ENCODE measurements at regions not wholly inside any gene's neighbourhood (a gene's known extent, or its start where the extent isn't known, plus 50 kb on each side); places are given as distances from the start of the nearest gene placed in this dataset.

GRCh38 chr11:70661761-70662501 is 263.6 kb downstream of the CTTN start:
- no peak for DNase-seq

DNA sequence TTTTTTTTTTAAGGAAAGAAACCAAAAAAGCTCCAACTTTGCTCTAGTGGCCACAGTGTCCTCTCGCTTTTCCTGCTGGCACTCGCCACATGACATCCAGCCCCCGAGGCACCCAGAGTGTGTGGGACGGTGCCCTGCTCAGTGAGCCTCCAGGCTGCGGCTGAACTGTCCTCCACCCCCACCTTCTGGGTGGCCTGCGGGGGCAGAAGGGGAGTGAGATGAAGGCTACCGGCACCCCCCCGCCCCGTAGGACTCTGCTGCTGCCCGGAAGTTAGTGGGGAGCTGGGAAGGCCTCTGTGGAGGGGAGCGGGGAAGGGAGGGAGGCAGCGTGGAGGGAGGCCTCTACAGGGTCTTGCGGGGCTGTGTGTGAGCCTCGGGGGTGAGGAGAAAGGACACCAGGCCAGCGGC is 264.4 kb downstream of the CTTN start:
- no peak for DNase-seq

DNA sequence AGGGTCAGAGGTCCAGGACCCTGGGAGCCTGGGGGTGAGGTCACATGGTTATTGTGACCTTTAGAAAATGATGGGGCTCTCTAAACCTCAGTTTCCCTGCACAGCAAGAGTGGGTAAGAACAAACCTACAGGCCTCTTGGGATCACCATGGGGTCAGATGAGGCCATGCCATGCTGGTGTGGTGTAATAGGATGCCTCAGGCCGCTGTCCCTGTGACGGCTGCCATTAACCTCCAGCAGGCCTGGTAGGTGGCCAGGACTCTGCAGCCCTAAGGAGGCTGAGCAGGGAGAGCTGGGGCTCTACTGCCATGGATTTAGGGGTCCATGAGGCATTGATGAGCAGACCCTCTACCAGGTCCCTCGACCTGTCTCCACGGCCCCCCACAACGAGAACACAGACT is 265.5 kb downstream of the CTTN start:
- no peak for DNase-seq

DNA sequence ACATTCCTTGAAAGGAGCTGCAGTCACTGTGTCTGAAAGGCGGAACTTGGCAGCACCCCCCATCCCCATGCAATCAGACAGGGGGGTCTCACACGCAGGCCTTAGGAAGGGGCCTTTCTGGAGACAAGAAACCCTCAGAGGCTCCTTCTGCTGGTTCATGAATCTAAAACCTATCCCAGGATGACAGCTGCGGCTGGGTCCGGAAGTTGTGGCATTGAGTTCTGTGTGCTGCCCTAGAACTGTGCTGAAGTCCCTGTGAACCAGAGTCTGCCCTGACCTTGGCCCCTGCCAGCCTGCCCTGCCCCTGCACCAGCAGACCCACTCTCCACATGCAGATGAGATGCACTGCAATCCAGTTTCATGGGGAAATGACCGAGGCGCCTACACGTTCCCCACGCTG is 268.0 kb downstream of the CTTN start:
- no peak for DNase-seq

- no peak for DNase-seq
Measured at GRCh38 chr11:70667767-70668166, 269.4 kb downstream of the CTTN start.

GRCh38 chr11:70668204-70669202 is 270.2 kb downstream of the CTTN start:
- DNase-seq, result no peak

- no peak for DNase-seq
Measured at GRCh38 chr11:70669281-70669680, 271.0 kb downstream of the CTTN start.

GRCh38 chr11:70669871-70670675 is 271.7 kb downstream of the CTTN start:
- DNase-seq, result no peak

- no peak for DNase-seq
Measured at GRCh38 chr11:70670676-70671034, 272.3 kb downstream of the CTTN start.

DNA sequence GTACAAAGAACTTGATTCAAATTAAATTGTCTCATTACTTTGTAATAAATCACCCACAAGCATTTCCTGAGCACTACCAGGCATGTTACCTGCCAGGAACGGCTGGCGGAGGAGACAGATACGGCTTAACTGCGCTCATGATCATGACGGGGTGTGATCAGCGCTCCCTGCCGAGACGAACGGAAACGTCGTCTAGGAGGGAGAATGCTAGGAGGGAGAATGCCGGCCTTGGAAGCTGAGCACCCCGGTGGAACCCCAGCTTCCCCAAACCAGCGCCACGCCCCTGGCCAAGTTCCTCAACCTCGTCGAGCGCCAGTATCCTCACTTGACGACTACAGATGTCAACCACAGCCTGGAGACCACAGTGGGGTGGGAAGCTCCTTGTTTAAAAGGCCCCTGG is 272.8 kb downstream of the CTTN start:
- no peak for DNase-seq

- DNase-seq, result no peak
Measured at GRCh38 chr11:70671611-70672010, 273.3 kb downstream of the CTTN start.

GRCh38 chr11:70672991-70673653 is 274.8 kb downstream of the CTTN start:
- no peak for DNase-seq

GRCh38 chr11:70674605-70675004 is 276.3 kb downstream of the CTTN start:
- no peak for DNase-seq

GRCh38 chr11:70675697-70676374 is 277.5 kb downstream of the CTTN start:
- no peak for DNase-seq

DNA sequence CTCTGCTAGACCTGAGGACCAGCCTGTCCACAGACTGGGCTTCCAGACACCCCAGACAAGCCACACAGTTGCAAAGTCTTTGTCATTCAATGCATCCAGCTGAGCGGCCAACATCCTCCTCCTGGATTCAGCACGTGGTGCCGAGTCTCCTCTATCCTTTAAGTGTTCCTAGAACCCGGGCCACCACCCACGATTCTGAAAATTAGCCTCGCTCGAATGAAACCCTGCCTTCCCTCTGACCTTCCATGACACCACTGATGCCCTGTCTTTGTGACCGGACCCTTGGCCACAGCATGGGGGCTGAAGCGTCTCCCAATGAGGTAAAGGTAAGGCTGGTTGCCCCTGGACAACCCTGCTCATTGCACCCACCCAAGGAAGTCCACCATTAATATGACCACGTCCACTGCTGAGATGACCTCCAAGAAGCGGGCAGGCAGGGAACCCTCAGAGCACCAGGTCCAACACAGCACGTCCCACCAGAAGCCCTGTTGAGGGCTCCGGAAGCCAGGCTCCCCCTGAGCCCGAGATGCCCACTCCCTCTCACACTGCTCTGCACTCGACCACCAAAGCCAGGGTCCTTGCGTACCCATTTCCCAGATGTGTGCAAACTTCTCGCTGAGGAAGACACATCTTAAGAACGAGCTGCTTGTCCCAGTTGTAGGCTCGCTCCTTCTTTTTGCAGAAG is 279.0 kb downstream of the CTTN start:
- DNase-seq, result no peak

DNA sequence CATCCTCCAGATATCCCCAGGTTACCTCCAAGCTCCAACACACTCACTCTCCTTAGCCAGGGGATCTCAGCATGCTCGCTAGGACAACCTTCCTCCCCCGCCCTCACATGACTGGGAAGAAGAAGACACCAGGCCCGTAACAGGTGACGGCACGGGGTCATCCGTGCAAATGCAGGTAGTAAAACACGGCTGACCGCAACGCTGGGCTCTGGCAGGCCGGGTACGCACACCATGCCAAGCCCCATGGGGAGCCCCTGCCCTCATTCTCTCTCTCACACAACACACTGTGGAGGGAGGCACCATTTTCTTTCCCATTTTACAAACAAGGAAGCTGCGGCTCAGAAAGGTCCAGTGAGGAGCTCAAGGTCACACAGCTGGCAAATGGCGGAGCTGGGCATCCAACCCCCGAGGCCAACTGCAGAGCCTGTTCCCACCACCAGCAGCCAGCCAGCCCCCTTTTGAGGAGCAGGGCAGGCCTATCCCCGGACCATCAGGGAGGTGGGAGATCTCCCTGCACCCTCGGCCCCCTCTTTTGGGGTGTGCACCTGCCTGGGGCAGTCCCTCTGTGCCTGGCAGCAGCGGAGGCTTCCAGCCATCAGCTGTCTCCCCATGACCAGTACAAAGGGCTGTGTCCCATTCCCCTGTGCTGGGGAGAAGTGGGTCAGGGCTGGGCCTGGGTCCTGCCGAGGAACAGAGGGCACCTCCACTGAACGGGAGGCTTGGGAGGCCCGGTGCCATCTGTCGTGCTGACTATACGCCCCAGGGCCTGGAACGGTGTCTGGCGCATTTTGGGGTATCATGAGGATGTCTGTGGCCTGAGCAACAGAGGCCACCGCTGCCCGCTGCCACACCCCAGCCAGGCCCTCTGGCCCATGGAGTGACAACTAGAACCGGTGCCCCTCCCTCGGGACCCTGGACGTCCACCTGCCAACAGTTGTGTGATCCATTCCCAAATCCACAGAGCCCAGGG is 280.9 kb downstream of the CTTN start:
- no peak for DNase-seq

GRCh38 chr11:70680781-70681281 is 282.5 kb downstream of the CTTN start:
- DNase-seq, result no peak

DNA sequence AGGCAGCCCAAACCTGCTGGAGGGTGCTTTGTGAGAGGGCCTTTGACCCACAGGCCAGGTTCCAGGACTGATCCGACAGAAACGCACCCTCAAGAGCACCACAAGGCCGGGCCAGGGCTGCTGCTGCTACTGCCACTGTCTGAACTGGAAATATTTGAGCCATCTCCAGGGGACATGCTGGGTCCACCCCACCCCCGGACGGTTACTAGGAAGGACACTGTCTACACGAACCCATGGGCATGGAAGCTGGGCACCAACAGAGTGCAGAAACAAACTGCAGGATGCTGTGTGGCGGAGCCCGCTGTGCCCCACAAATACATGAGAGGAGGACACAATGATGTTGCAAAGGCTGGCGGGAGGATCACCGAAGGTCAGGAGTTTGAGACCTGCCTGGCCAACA is 283.7 kb downstream of the CTTN start:
- no peak for DNase-seq

- no peak for DNase-seq
Measured at GRCh38 chr11:70682760-70683159, 284.4 kb downstream of the CTTN start.

GRCh38 chr11:70687716-70688115 is 289.4 kb downstream of the CTTN start:
- no peak for DNase-seq
